ENCODE measurements at regions not wholly inside any gene's neighbourhood (a gene's known extent, or its start where the extent isn't known, plus 50 kb on each side); places are given as distances from the start of the nearest gene placed in this dataset.

DNA sequence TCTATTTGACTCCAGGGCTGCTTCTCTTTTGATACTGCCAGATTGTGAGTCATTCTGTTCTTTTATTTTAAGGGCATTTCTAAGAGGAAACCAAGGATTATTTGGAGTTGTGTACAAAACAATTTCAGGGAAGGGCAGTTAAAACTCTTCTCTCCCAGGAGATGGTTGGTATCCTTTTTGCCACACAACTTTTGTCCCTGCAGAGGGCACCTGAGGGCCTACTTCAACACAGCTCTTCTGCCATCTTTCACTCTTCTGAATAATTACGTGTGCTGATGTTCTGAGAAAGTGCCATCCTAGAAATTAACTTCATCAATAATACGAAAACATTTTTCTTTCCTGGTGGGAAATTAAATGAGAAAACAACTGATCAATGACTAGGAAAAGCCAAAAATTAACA is 75.7 kb upstream of the GADL1 start:
- Histone ChIP-seq H3K9me3 (ENCODE audit: control insufficient read depth, insufficient read depth, low read length) (no peaks in the 10 kb centered on the region), H3K4me3 (ENCODE audit: low read depth, low read length) (no peak overlapping the region), H3K27ac (ENCODE audit: low read depth, low read length) (no peak overlapping the region), H3K27me3 (ENCODE audit: control insufficient read depth, insufficient read depth, low read length) (peaks cover 3% of the 10 kb centered on the region)
- ChIA-PET POLR2A (no interaction called here), CTCF (no interaction called here)
- DNase-seq (ENCODE audit: low read depth, low spot score) = no peak
- TF ChIP-seq, protein P1, sequence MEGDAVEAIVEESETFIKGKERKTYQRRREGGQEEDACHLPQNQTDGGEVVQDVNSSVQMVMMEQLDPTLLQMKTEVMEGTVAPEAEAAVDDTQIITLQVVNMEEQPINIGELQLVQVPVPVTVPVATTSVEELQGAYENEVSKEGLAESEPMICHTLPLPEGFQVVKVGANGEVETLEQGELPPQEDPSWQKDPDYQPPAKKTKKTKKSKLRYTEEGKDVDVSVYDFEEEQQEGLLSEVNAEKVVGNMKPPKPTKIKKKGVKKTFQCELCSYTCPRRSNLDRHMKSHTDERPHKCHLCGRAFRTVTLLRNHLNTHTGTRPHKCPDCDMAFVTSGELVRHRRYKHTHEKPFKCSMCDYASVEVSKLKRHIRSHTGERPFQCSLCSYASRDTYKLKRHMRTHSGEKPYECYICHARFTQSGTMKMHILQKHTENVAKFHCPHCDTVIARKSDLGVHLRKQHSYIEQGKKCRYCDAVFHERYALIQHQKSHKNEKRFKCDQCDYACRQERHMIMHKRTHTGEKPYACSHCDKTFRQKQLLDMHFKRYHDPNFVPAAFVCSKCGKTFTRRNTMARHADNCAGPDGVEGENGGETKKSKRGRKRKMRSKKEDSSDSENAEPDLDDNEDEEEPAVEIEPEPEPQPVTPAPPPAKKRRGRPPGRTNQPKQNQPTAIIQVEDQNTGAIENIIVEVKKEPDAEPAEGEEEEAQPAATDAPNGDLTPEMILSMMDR (IDR thresholded peaks at IDR 0.05; ENCODE audit: low read depth, low read length) = 0 out of 2 replicates have a peak, but pooled peaks have one; percentile 16

DNA sequence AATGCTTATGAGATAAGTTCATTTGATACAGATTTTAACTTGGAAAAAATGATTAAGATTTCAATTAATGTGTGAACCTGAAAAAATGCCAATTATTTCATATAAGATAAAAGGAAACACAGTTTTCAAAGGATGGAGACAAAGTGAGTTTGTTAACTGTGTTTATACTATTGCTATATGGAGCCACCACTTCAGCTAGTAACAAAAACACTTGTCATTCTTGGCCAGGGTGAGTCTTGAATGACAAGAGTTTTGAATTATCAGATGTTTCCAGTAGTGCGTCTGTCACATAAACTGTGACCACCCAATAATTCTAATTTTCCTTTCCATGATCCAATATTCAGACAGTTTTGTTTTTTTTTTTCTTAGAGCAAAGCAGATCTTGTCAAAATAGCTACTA is 78.0 kb upstream of the GADL1 start:
- Histone ChIP-seq H3K27ac (ENCODE audit: low read depth, low read length) (no peak overlapping the region), H3K4me3 (ENCODE audit: low read depth, low read length) (no peak overlapping the region), H3K27me3 (ENCODE audit: control insufficient read depth, insufficient read depth, low read length) (no peaks in the 10 kb centered on the region), H3K9me3 (ENCODE audit: control insufficient read depth, insufficient read depth, low read length) (no peaks in the 10 kb centered on the region)
- ChIA-PET CTCF (interaction anchor here (0.6 kb wide), 1 partner anchor 1045 kb away, joined by 4 read pairs; no protein-coding TSS in a partner anchor), POLR2A (no interaction called here)
- DNase-seq (ENCODE audit: low read depth, low spot score) = no peak
- TF ChIP-seq, protein P1 (IDR thresholded peaks at IDR 0.05; ENCODE audit: low read depth, low read length) = no peak

DNA sequence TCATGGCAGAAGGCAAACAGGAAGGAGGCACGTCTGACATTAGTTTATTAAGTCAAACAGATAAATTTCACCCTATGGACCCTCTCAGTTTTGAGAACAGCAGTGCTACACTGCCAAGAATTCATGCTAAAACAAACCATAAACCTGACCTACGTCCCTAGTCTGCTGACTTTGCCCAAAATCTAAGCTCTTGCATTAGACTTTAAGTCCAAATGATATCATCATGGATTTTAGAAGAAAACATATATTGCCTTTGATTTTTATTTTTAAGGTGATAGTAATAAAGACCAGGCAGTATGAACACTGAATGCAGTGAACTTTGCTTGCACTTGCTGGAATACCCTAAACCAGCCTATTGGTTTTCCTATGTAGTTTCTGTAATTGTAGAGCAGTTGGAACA is 79.6 kb upstream of the GADL1 start:
- H3K4me3 ChIP-seq (ENCODE audit: low read depth, low read length) = no peak overlapping the region
- TF ChIP-seq, protein P1 (IDR thresholded peaks at IDR 0.05; ENCODE audit: low read depth, low read length) = no peak
- CTCF ChIA-PET = no interaction called here
- no peaks in the 10 kb centered on the region for H3K27me3 ChIP-seq (ENCODE audit: control insufficient read depth, insufficient read depth, low read length)
- H3K27ac ChIP-seq (ENCODE audit: low read depth, low read length) = no peak overlapping the region
- DNase-seq (ENCODE audit: low read depth, low spot score) = no peak
- no peaks in the 10 kb centered on the region for H3K9me3 ChIP-seq (ENCODE audit: control insufficient read depth, insufficient read depth, low read length)
- POLR2A ChIA-PET = no interaction called here

DNA sequence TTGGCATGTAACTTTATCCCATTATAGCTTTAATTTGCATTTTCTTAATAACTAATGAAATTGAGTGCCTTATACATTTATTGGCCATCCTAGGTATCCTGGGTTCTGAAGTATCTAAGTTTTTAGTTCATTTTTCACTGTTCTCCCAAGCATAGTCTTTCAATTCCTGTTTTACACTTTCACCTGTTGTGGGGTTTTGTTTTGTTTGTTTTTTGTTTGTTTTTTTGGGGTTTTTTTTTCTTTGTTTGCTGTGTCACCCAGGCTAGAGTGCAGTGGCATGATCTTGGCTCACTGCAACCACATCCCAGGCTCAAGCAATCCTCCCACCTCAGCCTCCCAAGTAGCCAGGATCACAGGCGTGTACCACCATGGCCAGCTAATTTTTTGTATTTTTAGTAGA is 83.1 kb upstream of the GADL1 start:
- ChIA-PET POLR2A (no interaction called here), CTCF (no interaction called here)
- DNase-seq (ENCODE audit: low read depth, low spot score) = no peak
- TF ChIP-seq, protein P1 (IDR thresholded peaks at IDR 0.05; ENCODE audit: low read depth, low read length) = no peak
- no peak overlapping the region for H3K27ac ChIP-seq (ENCODE audit: low read depth, low read length)
- no peak overlapping the region for H3K4me3 ChIP-seq (ENCODE audit: low read depth, low read length)
- no peaks in the 10 kb centered on the region for H3K9me3 ChIP-seq (ENCODE audit: control insufficient read depth, insufficient read depth, low read length)
- no peaks in the 10 kb centered on the region for H3K27me3 ChIP-seq (ENCODE audit: control insufficient read depth, insufficient read depth, low read length)

DNA sequence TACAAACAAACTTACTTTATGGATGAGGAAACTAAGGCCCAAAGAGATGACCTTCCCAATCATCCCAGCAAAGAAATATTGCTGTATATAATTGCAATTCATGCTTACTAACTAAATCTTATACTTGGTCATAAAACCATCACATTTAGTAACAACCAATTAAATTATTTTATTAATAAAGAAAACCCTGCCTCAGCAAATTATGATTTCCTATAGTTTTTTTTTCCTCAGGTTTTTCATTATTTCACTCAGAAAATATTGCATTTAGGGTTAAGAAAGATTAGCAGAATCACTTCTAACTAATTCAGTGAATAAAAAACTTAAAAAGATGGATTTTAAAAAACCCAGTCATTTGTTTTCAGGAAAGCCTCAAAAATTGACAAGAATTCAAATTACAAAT is 86.5 kb upstream of the GADL1 start:
- Histone ChIP-seq H3K4me3 (ENCODE audit: low read depth, low read length) (no peak overlapping the region), H3K9me3 (ENCODE audit: control insufficient read depth, insufficient read depth, low read length) (no peaks in the 10 kb centered on the region), H3K27ac (ENCODE audit: low read depth, low read length) (no peak overlapping the region), H3K27me3 (ENCODE audit: control insufficient read depth, insufficient read depth, low read length) (no peaks in the 10 kb centered on the region)
- DNase-seq (ENCODE audit: low read depth, low spot score) = no peak
- CTCF ChIA-PET = no interaction called here
- TF ChIP-seq, protein P1 (IDR thresholded peaks at IDR 0.05; ENCODE audit: low read depth, low read length) = no peak
- POLR2A ChIA-PET = no interaction called here

Data from AG04450 (cell line).